Inflammatory macrophage treated with lipopolysaccharide for 1 hour (primary cell): ENCODE measurements at regions not wholly inside any gene's neighbourhood (a gene's known extent, or its start where the extent isn't known, plus 50 kb on each side); places are given as distances from the start of the nearest gene placed in this dataset.
"Not testable (repeated sequence)": the region's sequence is repeated elsewhere in the genome, so short reads cannot be mapped to it uniquely, and the experiment has no call there.

ENCODE experiments used
- DNase-seq, 2 donors: peaks; one replicate each; pipeline ENCODE4 v3.0.0-alpha.2; 2020 to 2022

GRCh38 chr4:156298230-156298629 is 344.6 kb upstream of the CTSO start:
- DNase-seq, result no peak

GRCh38 chr4:156295676-156296195 is 342.1 kb upstream of the CTSO start:
- no peak for DNase-seq

- DNase-seq, result peak; percentile 20 to 32
Observed at GRCh38 chr4:156294577-156294976, 340.9 kb upstream of the CTSO start.

GRCh38 chr4:156293657-156294297 is 340.1 kb upstream of the CTSO start:
- no peak for DNase-seq

GRCh38 chr4:156291317-156291716 is 337.7 kb upstream of the CTSO start:
- DNase-seq, result no peak

- no peak for DNase-seq
Observed at GRCh38 chr4:156290811-156291210, 337.1 kb upstream of the CTSO start.

- DNase-seq, result not testable (repeated sequence)
Observed at GRCh38 chr4:156290026-156290425, 336.4 kb upstream of the CTSO start.

- no peak for DNase-seq
Observed at GRCh38 chr4:156280686-156281085, 327.0 kb upstream of the CTSO start.

- no peak for DNase-seq
Observed at GRCh38 chr4:156265407-156265806, 311.7 kb upstream of the CTSO start.

- no peak for DNase-seq
Observed at GRCh38 chr4:156261230-156261629, 307.6 kb upstream of the CTSO start.

GRCh38 chr4:156255230-156256007 is 301.8 kb upstream of the CTSO start:
- no peak for DNase-seq

GRCh38 chr4:156252358-156252921 is 298.8 kb upstream of the CTSO start:
- DNase-seq, result no peak

- DNase-seq, result no peak
Observed at GRCh38 chr4:156251373-156252065, 297.9 kb upstream of the CTSO start.

GRCh38 chr4:156248917-156249316 is 295.3 kb upstream of the CTSO start:
- DNase-seq, result peak; percentile 11 to 25

- DNase-seq, result peak; percentile 7 to 41
Observed at GRCh38 chr4:156247470-156247869, 293.8 kb upstream of the CTSO start.

- DNase-seq, result no peak
Observed at GRCh38 chr4:156243015-156243414, 289.3 kb upstream of the CTSO start.

GRCh38 chr4:156242390-156242789 is 288.7 kb upstream of the CTSO start:
- DNase-seq, result no peak

GRCh38 chr4:156241896-156242295 is 288.2 kb upstream of the CTSO start:
- no peak for DNase-seq

GRCh38 chr4:156238171-156238570 is 284.5 kb upstream of the CTSO start:
- DNase-seq, result no peak

GRCh38 chr4:156237231-156237630 is 283.6 kb upstream of the CTSO start:
- no peak for DNase-seq

GRCh38 chr4:156230176-156230575 is 276.5 kb upstream of the CTSO start:
- no peak for DNase-seq

- no peak for DNase-seq
Observed at GRCh38 chr4:156228676-156229075, 275.0 kb upstream of the CTSO start.

- no peak for DNase-seq
Observed at GRCh38 chr4:156227321-156227720, 273.7 kb upstream of the CTSO start.
